Liver (tissue), 3 donors: ENCODE measurements at regions not wholly inside any gene's neighbourhood (a gene's known extent, or its start where the extent isn't known, plus 50 kb on each side); places are given as distances from the start of the nearest gene placed in this dataset.

Experiments
- FOXA1 ChIP-seq: IDR thresholded peaks from 2 replicates; pipeline ENCODE4 v1.6.1; 2016; ENCODE audit warnings: antibody characterized with exemption
- GABPA ChIP-seq, 2 donors: IDR thresholded peaks in 1 of 2; conservative IDR thresholded peaks in 1 of 2; 2 replicates each; pipeline ENCODE4 v1.6.1; 2016; ENCODE audit warnings: antibody characterized with exemption in 2 of 2, mild to moderate bottlenecking in 1 of 2, moderate library complexity in 1 of 2
- HNF4G ChIP-seq: IDR thresholded peaks from 2 replicates; pipeline ENCODE4 v1.6.1; 2016; ENCODE audit warnings: antibody characterized with exemption
- RAD21 ChIP-seq, 2 donors: IDR thresholded peaks; 2 replicates each; pipeline ENCODE4 v1.6.1; 2016; ENCODE audit warnings: antibody characterized with exemption in 2 of 2, mild to moderate bottlenecking in 2 of 2
- RXRA ChIP-seq, 2 donors: IDR thresholded peaks; 2 replicates each; pipeline ENCODE4 v1.6.1; 2017 to 2018; ENCODE audit warnings: antibody characterized with exemption in 2 of 2, mild to moderate bottlenecking in 1 of 2
- SP1 ChIP-seq: IDR thresholded peaks from 2 replicates; pipeline ENCODE4 v1.6.1; 2018; ENCODE audit warnings: antibody characterized with exemption, mild to moderate bottlenecking
- YY1 ChIP-seq: IDR thresholded peaks from 2 replicates; pipeline ENCODE4 v1.6.1; 2016; ENCODE audit warnings: antibody characterized with exemption, mild to moderate bottlenecking
- TF ChIP-seq, protein P1 (sequence below): IDR thresholded peaks from 2 replicates; pipeline ENCODE4 v1.6.1; 2016; ENCODE audit warnings: antibody characterized with exemption
- TF ChIP-seq, protein P2 (sequence below): fragments of 150-350 bp; IDR thresholded peaks from 2 replicates; pipeline ENCODE4 v1.5.1; 2017; ENCODE audit warnings: improper control_type of control experiment, low read depth, low read length; ENCODE audit not compliant: missing input control
- TF ChIP-seq, protein P3 (sequence below): IDR thresholded peaks from 2 replicates; pipeline ENCODE4 v1.6.1; 2016; ENCODE audit warnings: antibody characterized with exemption, mild to moderate bottlenecking
- donor health status: healthy.
- donor health status: healthy.

DNA sequence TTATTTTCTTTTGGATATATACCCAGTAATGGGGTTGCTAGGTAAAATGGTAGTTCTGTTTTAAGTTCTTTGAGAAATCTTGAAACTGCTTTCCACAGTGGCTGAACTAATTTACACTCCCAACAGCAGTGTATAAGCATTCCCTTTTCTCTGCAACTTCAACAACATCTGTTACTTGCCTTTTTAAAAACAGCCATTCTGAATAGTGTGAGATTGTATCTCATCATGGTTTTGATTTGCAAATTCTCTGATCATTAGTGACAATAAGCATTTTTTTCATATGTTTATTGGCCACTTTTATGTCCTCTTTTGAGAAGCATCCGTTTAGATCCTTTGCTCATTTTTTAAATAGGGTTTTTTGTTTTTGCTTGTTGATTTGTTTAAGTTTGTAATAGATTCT is 291.3 kb upstream of the COL3A1 start:
- TF ChIP-seq, protein P1, sequence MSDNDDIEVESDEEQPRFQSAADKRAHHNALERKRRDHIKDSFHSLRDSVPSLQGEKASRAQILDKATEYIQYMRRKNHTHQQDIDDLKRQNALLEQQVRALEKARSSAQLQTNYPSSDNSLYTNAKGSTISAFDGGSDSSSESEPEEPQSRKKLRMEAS: no peak
- TF ChIP-seq, protein P2, sequence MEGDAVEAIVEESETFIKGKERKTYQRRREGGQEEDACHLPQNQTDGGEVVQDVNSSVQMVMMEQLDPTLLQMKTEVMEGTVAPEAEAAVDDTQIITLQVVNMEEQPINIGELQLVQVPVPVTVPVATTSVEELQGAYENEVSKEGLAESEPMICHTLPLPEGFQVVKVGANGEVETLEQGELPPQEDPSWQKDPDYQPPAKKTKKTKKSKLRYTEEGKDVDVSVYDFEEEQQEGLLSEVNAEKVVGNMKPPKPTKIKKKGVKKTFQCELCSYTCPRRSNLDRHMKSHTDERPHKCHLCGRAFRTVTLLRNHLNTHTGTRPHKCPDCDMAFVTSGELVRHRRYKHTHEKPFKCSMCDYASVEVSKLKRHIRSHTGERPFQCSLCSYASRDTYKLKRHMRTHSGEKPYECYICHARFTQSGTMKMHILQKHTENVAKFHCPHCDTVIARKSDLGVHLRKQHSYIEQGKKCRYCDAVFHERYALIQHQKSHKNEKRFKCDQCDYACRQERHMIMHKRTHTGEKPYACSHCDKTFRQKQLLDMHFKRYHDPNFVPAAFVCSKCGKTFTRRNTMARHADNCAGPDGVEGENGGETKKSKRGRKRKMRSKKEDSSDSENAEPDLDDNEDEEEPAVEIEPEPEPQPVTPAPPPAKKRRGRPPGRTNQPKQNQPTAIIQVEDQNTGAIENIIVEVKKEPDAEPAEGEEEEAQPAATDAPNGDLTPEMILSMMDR: no peak
- TF ChIP-seq SP1: no peak
- no peak for TF ChIP-seq RXRA (IDR thresholded peaks at IDR 0.05)
- TF ChIP-seq, protein P3, sequence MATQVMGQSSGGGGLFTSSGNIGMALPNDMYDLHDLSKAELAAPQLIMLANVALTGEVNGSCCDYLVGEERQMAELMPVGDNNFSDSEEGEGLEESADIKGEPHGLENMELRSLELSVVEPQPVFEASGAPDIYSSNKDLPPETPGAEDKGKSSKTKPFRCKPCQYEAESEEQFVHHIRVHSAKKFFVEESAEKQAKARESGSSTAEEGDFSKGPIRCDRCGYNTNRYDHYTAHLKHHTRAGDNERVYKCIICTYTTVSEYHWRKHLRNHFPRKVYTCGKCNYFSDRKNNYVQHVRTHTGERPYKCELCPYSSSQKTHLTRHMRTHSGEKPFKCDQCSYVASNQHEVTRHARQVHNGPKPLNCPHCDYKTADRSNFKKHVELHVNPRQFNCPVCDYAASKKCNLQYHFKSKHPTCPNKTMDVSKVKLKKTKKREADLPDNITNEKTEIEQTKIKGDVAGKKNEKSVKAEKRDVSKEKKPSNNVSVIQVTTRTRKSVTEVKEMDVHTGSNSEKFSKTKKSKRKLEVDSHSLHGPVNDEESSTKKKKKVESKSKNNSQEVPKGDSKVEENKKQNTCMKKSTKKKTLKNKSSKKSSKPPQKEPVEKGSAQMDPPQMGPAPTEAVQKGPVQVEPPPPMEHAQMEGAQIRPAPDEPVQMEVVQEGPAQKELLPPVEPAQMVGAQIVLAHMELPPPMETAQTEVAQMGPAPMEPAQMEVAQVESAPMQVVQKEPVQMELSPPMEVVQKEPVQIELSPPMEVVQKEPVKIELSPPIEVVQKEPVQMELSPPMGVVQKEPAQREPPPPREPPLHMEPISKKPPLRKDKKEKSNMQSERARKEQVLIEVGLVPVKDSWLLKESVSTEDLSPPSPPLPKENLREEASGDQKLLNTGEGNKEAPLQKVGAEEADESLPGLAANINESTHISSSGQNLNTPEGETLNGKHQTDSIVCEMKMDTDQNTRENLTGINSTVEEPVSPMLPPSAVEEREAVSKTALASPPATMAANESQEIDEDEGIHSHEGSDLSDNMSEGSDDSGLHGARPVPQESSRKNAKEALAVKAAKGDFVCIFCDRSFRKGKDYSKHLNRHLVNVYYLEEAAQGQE: no peak
- no peak for TF ChIP-seq HNF4G
- TF ChIP-seq FOXA1: no peak
- no peak for TF ChIP-seq YY1
- no peak for TF ChIP-seq GABPA (IDR thresholded peaks at IDR 0.05 in 1 of 2, conservative IDR thresholded peaks at IDR 0.05 in 1 of 2)
- no peak for TF ChIP-seq RAD21 (IDR thresholded peaks at IDR 0.05)
